ENCODE measurements at regions not wholly inside any gene's neighbourhood (a gene's known extent, or its start where the extent isn't known, plus 50 kb on each side); places are given as distances from the start of the nearest gene placed in this dataset.
"Not testable (repeated sequence)": the region's sequence is repeated elsewhere in the genome, so short reads cannot be mapped to it uniquely, and the experiment has no call there.

DNA sequence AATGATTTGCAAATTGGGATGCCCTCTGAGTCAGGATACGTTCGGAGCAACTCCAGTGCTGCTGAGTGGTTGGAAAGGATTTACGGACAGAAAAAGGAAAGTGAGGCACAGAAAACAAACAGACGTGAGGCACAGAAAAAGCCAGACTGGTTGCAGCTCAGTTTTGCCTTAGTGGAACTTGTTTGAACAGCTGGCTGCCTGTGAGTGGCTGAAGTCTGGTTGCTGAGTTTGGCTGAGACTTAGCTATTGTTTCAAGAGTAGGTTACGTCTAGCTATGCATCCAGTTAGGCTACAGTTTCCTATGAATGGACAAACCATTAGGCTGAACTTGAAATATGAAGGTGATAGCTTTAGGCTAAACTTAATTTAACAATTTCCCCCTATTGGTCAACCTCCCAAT is 256.6 kb downstream of the VAPA start:
- POLR2A ChIA-PET: no interaction called here
- CTCF ChIA-PET: no interaction called here
- no peaks in the 10 kb centered on the region for H3K9me3 Mint-ChIP-seq (ENCODE audit: unreplicated experiment)
- BruUV-seq (replicated peaks): no TSS peak
- H3K27me3 Mint-ChIP-seq (ENCODE audit: insufficient read depth, unreplicated experiment): no peaks in the 10 kb centered on the region
- intact Hi-C loops (cut with micrococcal nuclease; ENCODE audit: unreplicated experiment): no loop called here
- H3K36me3 Mint-ChIP-seq (ENCODE audit: insufficient read depth, unreplicated experiment): no peaks in the 10 kb centered on the region
- H3K4me1 ChIP-seq: no peaks in the 10 kb centered on the region
- no peak overlapping the region for H3K27ac Mint-ChIP-seq (ENCODE audit: unreplicated experiment)
- DNase-seq: no peak
- H3K9me3 ChIP-seq: no peaks in the 10 kb centered on the region
- TF ChIP-seq, protein P1, sequence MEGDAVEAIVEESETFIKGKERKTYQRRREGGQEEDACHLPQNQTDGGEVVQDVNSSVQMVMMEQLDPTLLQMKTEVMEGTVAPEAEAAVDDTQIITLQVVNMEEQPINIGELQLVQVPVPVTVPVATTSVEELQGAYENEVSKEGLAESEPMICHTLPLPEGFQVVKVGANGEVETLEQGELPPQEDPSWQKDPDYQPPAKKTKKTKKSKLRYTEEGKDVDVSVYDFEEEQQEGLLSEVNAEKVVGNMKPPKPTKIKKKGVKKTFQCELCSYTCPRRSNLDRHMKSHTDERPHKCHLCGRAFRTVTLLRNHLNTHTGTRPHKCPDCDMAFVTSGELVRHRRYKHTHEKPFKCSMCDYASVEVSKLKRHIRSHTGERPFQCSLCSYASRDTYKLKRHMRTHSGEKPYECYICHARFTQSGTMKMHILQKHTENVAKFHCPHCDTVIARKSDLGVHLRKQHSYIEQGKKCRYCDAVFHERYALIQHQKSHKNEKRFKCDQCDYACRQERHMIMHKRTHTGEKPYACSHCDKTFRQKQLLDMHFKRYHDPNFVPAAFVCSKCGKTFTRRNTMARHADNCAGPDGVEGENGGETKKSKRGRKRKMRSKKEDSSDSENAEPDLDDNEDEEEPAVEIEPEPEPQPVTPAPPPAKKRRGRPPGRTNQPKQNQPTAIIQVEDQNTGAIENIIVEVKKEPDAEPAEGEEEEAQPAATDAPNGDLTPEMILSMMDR (IDR thresholded peaks at IDR 0.05; ENCODE audit: insufficient read depth in 1 of 2, low read depth in 1 of 2, low read length in 1 of 2, severe bottlenecking in 1 of 2, unreplicated experiment in 1 of 2): no peak
- no peak overlapping the region for H3K4me3 Mint-ChIP-seq (ENCODE audit: unreplicated experiment)
- H3K27me3 ChIP-seq (replicated peaks; ENCODE audit: control insufficient read depth, insufficient read depth, low read length): no peaks in the 10 kb centered on the region
- no peaks in the 10 kb centered on the region for H3K4me1 Mint-ChIP-seq (ENCODE audit: low read depth, unreplicated experiment)
- no peak overlapping the region for H3K4me3 ChIP-seq (ENCODE audit: low read depth, low read length)
- no peaks in the 10 kb centered on the region for H3K36me3 ChIP-seq (ENCODE audit: control insufficient read depth, insufficient read depth, low read length)

DNA sequence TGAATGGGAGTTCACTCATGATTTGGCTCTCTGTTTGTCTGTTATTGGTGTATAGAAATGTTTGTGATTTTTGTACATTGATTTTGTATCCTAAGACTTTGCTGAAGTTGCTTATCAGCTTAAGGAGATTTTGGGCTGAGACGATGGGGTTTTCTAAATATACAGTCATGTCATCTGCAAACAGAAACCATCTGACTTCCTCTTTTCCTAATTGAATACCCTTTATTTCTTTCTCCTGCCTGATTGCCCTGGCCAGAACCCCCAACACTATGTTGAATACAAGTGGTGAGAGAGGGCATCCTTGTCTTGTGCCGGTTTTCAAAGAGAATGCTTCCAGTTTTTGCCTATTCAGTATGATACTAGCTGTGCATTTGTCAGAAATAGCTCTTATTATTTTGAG is 261.5 kb downstream of the VAPA start:
- CTCF ChIA-PET; BruUV-seq (replicated peaks): not testable (repeated sequence)

DNA sequence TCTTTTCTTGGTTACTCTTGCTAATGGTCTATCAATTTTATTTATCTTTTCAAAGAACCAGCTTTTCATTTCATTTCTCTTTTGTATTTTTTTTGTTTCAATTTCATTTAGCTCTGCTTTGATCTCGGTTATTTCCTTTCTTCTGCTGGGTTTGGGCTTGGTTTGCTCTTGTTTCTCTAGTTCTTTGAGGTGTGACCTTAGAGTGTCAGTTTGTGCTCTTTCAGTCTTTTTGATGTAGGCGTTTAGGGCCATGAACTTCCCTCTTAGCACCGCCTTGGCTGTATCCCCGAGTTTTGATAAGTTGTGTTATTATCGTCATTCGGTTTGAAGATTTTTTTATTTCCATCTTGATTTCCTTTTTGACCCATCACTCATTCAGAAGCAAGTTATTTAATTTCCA is 265.5 kb downstream of the VAPA start:
- H3K4me1 ChIP-seq; H3K9me3 Mint-ChIP-seq (ENCODE audit: unreplicated experiment); DNase-seq; H3K4me1 Mint-ChIP-seq (ENCODE audit: low read depth, unreplicated experiment); H3K27me3 ChIP-seq (replicated peaks; ENCODE audit: control insufficient read depth, insufficient read depth, low read length); H3K36me3 ChIP-seq (ENCODE audit: control insufficient read depth, insufficient read depth, low read length); BruUV-seq (replicated peaks); H3K9me3 ChIP-seq; H3K36me3 Mint-ChIP-seq (ENCODE audit: insufficient read depth, unreplicated experiment); H3K4me3 Mint-ChIP-seq (ENCODE audit: unreplicated experiment); H3K27ac Mint-ChIP-seq (ENCODE audit: unreplicated experiment); intact Hi-C loops (cut with micrococcal nuclease; ENCODE audit: unreplicated experiment); H3K4me3 ChIP-seq (ENCODE audit: low read depth, low read length); CTCF ChIA-PET; POLR2A ChIA-PET: not testable (repeated sequence)
- peaks cover 11% of the 10 kb centered on the region for H3K27me3 Mint-ChIP-seq (ENCODE audit: insufficient read depth, unreplicated experiment)

More for the DNA sequence above, 261.5 kb downstream of the VAPA start:
- H3K4me1 ChIP-seq; H3K27ac Mint-ChIP-seq (ENCODE audit: unreplicated experiment); H3K4me3 ChIP-seq (ENCODE audit: low read depth, low read length); H3K9me3 ChIP-seq; H3K9me3 Mint-ChIP-seq (ENCODE audit: unreplicated experiment); H3K27me3 ChIP-seq (replicated peaks; ENCODE audit: control insufficient read depth, insufficient read depth, low read length); H3K36me3 ChIP-seq (ENCODE audit: control insufficient read depth, insufficient read depth, low read length); H3K4me3 Mint-ChIP-seq (ENCODE audit: unreplicated experiment); H3K36me3 Mint-ChIP-seq (ENCODE audit: insufficient read depth, unreplicated experiment); H3K4me1 Mint-ChIP-seq (ENCODE audit: low read depth, unreplicated experiment); DNase-seq; intact Hi-C loops (cut with micrococcal nuclease; ENCODE audit: unreplicated experiment); POLR2A ChIA-PET: not testable (repeated sequence)
- H3K27me3 Mint-ChIP-seq (ENCODE audit: insufficient read depth, unreplicated experiment): peaks cover 11% of the 10 kb centered on the region

DNA sequence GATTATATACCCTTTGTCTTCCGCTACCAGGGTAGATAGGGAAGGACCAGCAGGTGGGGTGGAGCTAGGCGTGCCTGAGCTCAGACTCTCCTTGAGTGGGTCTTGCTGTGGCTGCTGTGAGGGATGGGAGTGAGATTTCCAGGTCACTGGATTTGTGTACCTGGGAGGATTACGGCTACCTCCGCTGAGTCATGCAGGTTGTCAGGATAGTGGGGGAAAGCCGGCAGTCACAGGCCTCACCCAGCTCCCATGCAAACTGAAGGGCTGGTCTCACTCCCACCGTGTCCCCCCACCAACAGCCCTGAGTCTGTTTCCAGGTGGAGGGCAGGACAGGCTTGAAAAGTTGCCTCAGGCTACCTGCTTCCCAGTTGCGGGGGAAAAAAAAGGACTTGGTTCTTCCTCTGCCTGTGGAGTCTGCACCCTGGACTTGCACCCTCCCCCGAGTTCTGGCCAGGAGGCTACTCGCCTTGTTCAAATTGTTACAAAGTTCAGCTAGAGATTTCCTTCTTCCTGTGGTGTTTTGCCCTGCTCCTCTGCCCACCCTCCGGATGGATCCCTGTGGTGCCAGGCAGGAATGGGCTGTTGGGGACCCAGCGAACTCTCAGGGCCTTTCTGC is 268.3 kb downstream of the VAPA start:
- H3K27me3 Mint-ChIP-seq (ENCODE audit: insufficient read depth, unreplicated experiment): peaks cover 4% of the 10 kb centered on the region
- peak overlapping the region; percentile 50 for H3K27ac Mint-ChIP-seq (ENCODE audit: unreplicated experiment)

More for the DNA sequence above, 268.3 kb downstream of the VAPA start:
- ChIA-PET CTCF (no interaction called here), POLR2A (no interaction called here)
- H3K4me1 ChIP-seq: no peaks in the 10 kb centered on the region
- H3K9me3 ChIP-seq: no peaks in the 10 kb centered on the region; the same call in 1 of the 2 replicates
- no peaks in the 10 kb centered on the region for H3K36me3 ChIP-seq (ENCODE audit: control insufficient read depth, insufficient read depth, low read length)
- intact Hi-C loops (cut with micrococcal nuclease; ENCODE audit: unreplicated experiment): no loop called here
- Mint-ChIP-seq H3K36me3 (ENCODE audit: insufficient read depth, unreplicated experiment) (no peaks in the 10 kb centered on the region), H3K4me1 (ENCODE audit: low read depth, unreplicated experiment) (no peaks in the 10 kb centered on the region), H3K9me3 (ENCODE audit: unreplicated experiment) (peaks cover 10% of the 10 kb centered on the region), H3K4me3 (ENCODE audit: unreplicated experiment) (no peak overlapping the region)
- TF ChIP-seq, protein P1 (IDR thresholded peaks at IDR 0.05; ENCODE audit: insufficient read depth in 1 of 2, low read depth in 1 of 2, low read length in 1 of 2, severe bottlenecking in 1 of 2, unreplicated experiment in 1 of 2): no peak
- no peak for DNase-seq
- no TSS peak for BruUV-seq (replicated peaks)
- no peaks in the 10 kb centered on the region for H3K27me3 ChIP-seq (replicated peaks; ENCODE audit: control insufficient read depth, insufficient read depth, low read length)
- H3K4me3 ChIP-seq (ENCODE audit: low read depth, low read length): no peak overlapping the region
